Heart right ventricle (tissue), 16 donors: ENCODE measurements at regions not wholly inside any gene's neighbourhood (a gene's known extent, or its start where the extent isn't known, plus 50 kb on each side); places are given as distances from the start of the nearest gene placed in this dataset.

Experiments
- ATAC-seq, 8 donors: fragments of 200-7000 bp; cut with Tn5 transposase; one replicate each; pipeline ENCODE4 v1.9.1; 2020; ENCODE audit warnings: mild to moderate bottlenecking in 8 of 8, moderate library complexity in 8 of 8, moderate number of reproducible peaks in 1 of 8
- DNase-seq, 2 donors: peaks; one replicate each; pipeline ENCODE4 v3.0.0-alpha.2; 2020
- H3K27ac ChIP-seq, 10 donors: fragments of 200-600 bp; sonication (generic) in 2 of 10; one replicate each; pipeline versions ENCODE4 v1.5.0 to v1.8.0; 2020 to 2022; ENCODE audit warnings: mild to moderate bottlenecking in 3 of 10
- H3K27me3 ChIP-seq, 7 donors: fragments of 200-600 bp; one replicate each; pipeline ENCODE4 v1.8.0; 2021 to 2022; ENCODE audit warnings: mild to moderate bottlenecking in 2 of 7
- H3K36me3 ChIP-seq, 9 donors: fragments of 200-600 bp; sonication (generic) in 1 of 9; one replicate each; pipeline versions ENCODE4 v1.5.0 to v1.8.0; 2020 to 2022; ENCODE audit warnings: mild to moderate bottlenecking in 2 of 9
- H3K4me1 ChIP-seq, 9 donors: fragments of 200-600 bp; sonication (generic) in 1 of 9; one replicate each; pipeline versions ENCODE4 v1.5.0 to v1.8.0; 2020 to 2022; ENCODE audit warnings: mild to moderate bottlenecking in 4 of 9
- H3K4me3 ChIP-seq, 10 donors: fragments of 200-600 bp; sonication (generic) in 2 of 10; one replicate each; pipeline versions ENCODE4 v1.5.0 to v1.8.0; 2020 to 2022; ENCODE audit warnings: mild to moderate bottlenecking in 7 of 10, moderate library complexity in 2 of 10
- H3K9me3 ChIP-seq, 11 donors: fragments of 200-600 bp in 10 of 11; sonication (generic) in 2 of 11; one replicate each; pipeline versions ENCODE4 v1.5.0 to v1.8.0; 2013 to 2022; ENCODE audit warnings: mild to moderate bottlenecking in 2 of 11, control low read depth in 1 of 11, moderate library complexity in 1 of 11
- WGBS, 2 donors: extraction: QIAGEN DNeasy Blood & Tissue Kit; methylation state at CpG; one replicate each; pipeline ENCODE4 v1.1.7; 2013; ENCODE audit warnings: inconsistent platforms in 1 of 2; 5-methylcytosine and 5-hydroxymethylcytosine counted together
- intact Hi-C, 10 donors: fragments of 100-400 bp; cut with DNase I; formaldehyde crosslinking; loops; one replicate each; pipeline versions ENCODE4 v1.11.1 to v1.14.2; 2022
- TF ChIP-seq, protein P1 (sequence below), 9 donors: fragments of 200-600 bp; sonication (generic) in 2 of 9; IDR thresholded peaks; one replicate each; pipeline versions ENCODE4 v1.5.0 to v1.8.0; 2021 to 2022; ENCODE audit warnings: antibody characterized with exemption in 9 of 9, mild to moderate bottlenecking in 5 of 9, moderate library complexity in 1 of 9
- donor health status: Arrhythmogenic right ventricular cardiomyopathy.
- donor health status: ischemic (EF 13 %, LVEDD 7.1; RV severe dilation, severe dysfunction).
- donor health status: healthy with polysubstance abuse.
- donor health status: DM: no; HTN: yes; CAD: no.
- donor health status: DM: no; HTN: no; CAD: no.
- donor health status: ischemic (EF 25% LVEDD 6.9; RV normal size, moderate dysfunction).
- donor health status: ischemic (EF 25% LVEDD 5.7; RV mildly dilated, moderate dysfunction).
- donor health status: healthy.
- donor health status: DM: yes; HTN: yes; CAD: no.
- donor health status: Ischemic cardiomyopathy.
- donor health status: ischemic (EF 35%, LVEDD 5.7; RV mildly dilated, moderate dysfunction).
- donor health status: nonischemic (EF 11% LVEDD 7.7; RV severe dilation, severe dysfunction).
- donor health status: DM: yes; HTN: yes; CAD: no.
- donor health status: PGD.
- donor health status: ischemic (EF 29% LVEDD 5.4; RV normal size, mild dysfunction).
- donor health status: nonischemic (EF 23%, LVEDD 6.1; RV moderate dilation, normal function).

DNA sequence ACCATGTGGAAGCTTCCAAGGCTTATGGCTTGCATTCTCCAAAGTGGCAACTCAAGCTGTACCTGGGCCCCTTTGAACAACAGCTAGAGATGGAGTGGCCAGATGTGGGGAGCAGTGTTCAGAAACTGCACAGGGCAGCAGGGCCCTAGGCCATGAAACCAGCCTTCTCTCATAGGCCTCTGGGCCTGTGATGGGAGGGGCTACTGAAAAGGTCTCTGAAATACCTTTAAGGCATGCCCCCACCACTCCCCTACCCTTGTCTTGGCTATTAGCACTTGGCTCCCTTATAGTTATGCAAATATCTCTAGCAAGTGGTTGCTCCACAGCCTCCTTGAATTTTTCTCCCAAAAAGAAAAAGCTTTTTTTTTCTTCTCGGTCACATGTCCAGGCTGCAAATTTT lies 1014.6 kb downstream of the DTWD2 start:
- no peak overlapping the region for H3K27ac ChIP-seq
- ATAC-seq (no peak), DNase-seq (no peak)
- TF ChIP-seq, protein P1, sequence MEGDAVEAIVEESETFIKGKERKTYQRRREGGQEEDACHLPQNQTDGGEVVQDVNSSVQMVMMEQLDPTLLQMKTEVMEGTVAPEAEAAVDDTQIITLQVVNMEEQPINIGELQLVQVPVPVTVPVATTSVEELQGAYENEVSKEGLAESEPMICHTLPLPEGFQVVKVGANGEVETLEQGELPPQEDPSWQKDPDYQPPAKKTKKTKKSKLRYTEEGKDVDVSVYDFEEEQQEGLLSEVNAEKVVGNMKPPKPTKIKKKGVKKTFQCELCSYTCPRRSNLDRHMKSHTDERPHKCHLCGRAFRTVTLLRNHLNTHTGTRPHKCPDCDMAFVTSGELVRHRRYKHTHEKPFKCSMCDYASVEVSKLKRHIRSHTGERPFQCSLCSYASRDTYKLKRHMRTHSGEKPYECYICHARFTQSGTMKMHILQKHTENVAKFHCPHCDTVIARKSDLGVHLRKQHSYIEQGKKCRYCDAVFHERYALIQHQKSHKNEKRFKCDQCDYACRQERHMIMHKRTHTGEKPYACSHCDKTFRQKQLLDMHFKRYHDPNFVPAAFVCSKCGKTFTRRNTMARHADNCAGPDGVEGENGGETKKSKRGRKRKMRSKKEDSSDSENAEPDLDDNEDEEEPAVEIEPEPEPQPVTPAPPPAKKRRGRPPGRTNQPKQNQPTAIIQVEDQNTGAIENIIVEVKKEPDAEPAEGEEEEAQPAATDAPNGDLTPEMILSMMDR (IDR thresholded peaks at IDR 0.05), result no peak
- WGBS, 2 donors, result 90 to 93% methylated on average over 1 of the region's 1 CpG
- intact Hi-C loops, result no loop called here
- no peaks in the 10 kb centered on the region for H3K27me3 ChIP-seq
- H3K4me1 ChIP-seq, result no peaks in the 10 kb centered on the region
- H3K36me3 ChIP-seq, result no peaks in the 10 kb centered on the region
- H3K9me3 ChIP-seq, result peaks cover 0 to 4% (median 0%) of the 10 kb centered on the region in 11 donors
- no peak overlapping the region for H3K4me3 ChIP-seq

DNA sequence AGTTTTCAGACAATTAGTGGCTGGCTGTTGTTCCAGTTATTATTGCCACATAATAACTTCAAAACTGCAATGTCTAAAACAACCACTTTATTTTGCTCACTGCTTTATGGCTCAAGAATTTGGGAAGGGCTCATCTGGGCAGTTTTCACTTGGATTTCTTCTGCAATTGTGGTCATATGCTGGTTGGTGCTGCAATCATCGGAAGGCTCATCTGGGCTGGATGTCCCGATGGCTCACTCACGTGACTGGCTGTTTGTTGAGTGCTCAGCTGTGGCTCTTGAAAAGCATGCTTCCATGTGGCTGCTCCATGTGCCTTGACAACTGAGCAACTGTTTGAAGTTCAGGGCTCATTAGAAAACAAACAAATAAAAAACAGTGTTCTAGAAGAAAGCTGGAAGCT lies 1032.5 kb downstream of the DTWD2 start:
- WGBS, 2 donors, result 94% methylated on average over 3 of the region's 3 CpGs
- no peak for ATAC-seq

DNA sequence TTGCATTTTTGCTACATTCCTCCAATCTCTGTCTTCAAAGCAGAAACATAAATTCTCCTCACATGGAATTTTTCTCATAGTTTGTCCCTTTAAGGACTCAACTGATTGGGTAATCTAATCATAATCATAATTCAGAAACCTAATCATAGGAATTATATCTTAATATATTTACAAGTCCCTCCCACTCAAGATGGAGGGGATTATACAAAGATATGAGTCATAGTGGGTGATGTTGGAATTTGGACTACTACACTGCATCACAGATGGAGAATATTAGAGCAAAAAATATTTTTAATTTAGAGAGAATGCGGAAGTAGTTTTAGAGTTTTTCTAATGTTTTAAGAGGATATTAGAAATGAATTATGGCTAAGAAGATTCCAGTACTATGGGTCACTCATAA lies 1034.0 kb downstream of the DTWD2 start:
- 94% methylated on average over 1 of the region's 1 CpG for WGBS, 2 donors
- H3K27ac ChIP-seq, result no peak overlapping the region
- H3K9me3 ChIP-seq, result peaks cover 0 to 5% (median 0%) of the 10 kb centered on the region in 11 donors
- no peaks in the 10 kb centered on the region for H3K27me3 ChIP-seq
- no peak for DNase-seq
- intact Hi-C loops, result no loop called here
- TF ChIP-seq, protein P1 (IDR thresholded peaks at IDR 0.05), result no peak
- H3K36me3 ChIP-seq, result no peaks in the 10 kb centered on the region
- no peak overlapping the region for H3K4me3 ChIP-seq
- no peaks in the 10 kb centered on the region for H3K4me1 ChIP-seq
- ATAC-seq, result no peak

More for the DNA sequence above, 1032.5 kb downstream of the DTWD2 start:
- no peaks in the 10 kb centered on the region for H3K4me1 ChIP-seq
- intact Hi-C loops, result no loop called here
- no peaks in the 10 kb centered on the region for H3K36me3 ChIP-seq
- DNase-seq, result no peak
- TF ChIP-seq, protein P1 (IDR thresholded peaks at IDR 0.05), result no peak
- no peak overlapping the region for H3K27ac ChIP-seq
- H3K9me3 ChIP-seq, result peaks cover 0 to 5% (median 0%) of the 10 kb centered on the region in 11 donors
- H3K4me3 ChIP-seq, result no peak overlapping the region
- no peaks in the 10 kb centered on the region for H3K27me3 ChIP-seq

DNA sequence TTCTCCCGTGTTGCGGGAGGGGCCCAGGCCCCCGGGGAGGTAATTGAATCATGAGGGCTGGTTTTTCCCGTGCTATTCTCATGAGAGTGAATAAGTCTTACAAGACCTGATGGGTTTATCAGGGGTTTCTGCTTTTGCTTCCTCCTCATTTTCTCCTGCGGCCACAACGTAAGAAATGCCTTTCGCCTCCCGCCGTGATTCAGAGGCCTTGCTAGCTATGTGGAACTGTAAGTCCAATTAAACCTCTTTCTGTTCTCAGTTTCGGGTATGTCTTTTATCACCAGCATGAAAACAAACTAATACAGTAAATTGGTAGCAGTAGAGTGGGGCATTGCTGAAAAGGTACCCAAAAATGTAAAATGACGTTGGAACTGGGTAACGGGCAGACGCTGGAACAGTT lies 1035.1 kb downstream of the DTWD2 start:
- no peak overlapping the region for H3K27ac ChIP-seq
- 92 to 95% methylated on average over 13 of the region's 13 CpGs for WGBS, 2 donors
- H3K9me3 ChIP-seq, result peaks cover 0 to 5% (median 0%) of the 10 kb centered on the region in 11 donors
- no peaks in the 10 kb centered on the region for H3K4me1 ChIP-seq
- no peak overlapping the region for H3K4me3 ChIP-seq
- H3K27me3 ChIP-seq, result no peaks in the 10 kb centered on the region
- intact Hi-C loops, result no loop called here
- DNase-seq (no peak), ATAC-seq (no peak)
- TF ChIP-seq, protein P1 (IDR thresholded peaks at IDR 0.05), result no peak
- H3K36me3 ChIP-seq, result no peaks in the 10 kb centered on the region
